ENCODE measurements at regions not wholly inside any gene's neighbourhood (a gene's known extent, or its start where the extent isn't known, plus 50 kb on each side); places are given as distances from the start of the nearest gene placed in this dataset.
"Not testable (repeated sequence)": the region's sequence is repeated elsewhere in the genome, so short reads cannot be mapped to it uniquely, and the experiment has no call there.

DNA sequence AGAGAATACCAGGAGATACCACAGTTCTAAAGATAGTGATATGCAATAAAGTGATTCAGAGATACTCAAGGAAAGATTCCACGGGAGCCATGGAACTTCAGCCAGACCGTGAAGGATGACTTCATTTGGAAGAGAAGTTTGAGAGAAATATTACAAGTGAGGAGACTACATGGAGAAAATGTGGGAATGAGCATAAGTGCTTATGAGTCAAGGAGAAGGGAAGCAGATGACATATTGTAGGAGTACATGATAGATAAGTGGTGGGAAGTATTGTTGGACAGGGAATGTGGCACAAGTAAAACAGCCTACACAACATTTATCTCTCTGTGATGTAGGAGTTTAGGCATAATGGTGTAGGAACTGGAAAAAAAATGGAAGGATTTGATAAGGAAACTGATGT lies 122.1 kb upstream of the FBXL17 start:
- no peaks in the 10 kb centered on the region for H3K9me3 Mint-ChIP-seq
- intact Hi-C loops (cut with micrococcal nuclease): no loop called here
- H3K4me1 Mint-ChIP-seq (ENCODE audit: low read depth): no peaks in the 10 kb centered on the region
- DNase-seq (ENCODE audit: low spot score): no peak
- H3K27ac Mint-ChIP-seq: no peak overlapping the region
- H3K36me3 Mint-ChIP-seq (ENCODE audit: low read depth): no peaks in the 10 kb centered on the region
- no peak overlapping the region for H3K4me3 Mint-ChIP-seq
- no peaks in the 10 kb centered on the region for H3K27me3 Mint-ChIP-seq (ENCODE audit: insufficient read depth)

DNA sequence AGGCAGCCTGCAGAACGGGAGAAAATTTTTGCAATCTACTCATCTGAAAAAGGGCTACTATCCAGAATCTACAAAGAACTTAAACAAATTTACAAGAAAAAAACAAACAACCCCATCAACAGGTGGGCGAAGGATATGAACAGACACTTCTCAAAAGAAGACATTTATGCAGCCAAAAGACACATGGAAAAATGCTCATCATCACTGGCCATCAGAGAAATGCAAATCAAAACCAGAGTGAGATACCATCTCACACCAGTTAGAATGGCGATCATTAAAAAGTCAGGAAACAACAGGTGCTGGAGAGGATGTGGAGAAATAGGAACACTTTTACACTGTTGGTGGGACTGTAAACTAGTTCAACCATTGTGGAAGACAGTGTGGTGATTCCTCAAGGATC lies 113.7 kb upstream of the FBXL17 start:
- H3K4me1 Mint-ChIP-seq (ENCODE audit: low read depth); H3K4me3 Mint-ChIP-seq; intact Hi-C loops (cut with micrococcal nuclease); H3K36me3 Mint-ChIP-seq (ENCODE audit: low read depth); DNase-seq (ENCODE audit: low spot score); H3K27me3 Mint-ChIP-seq (ENCODE audit: insufficient read depth); H3K9me3 Mint-ChIP-seq; H3K27ac Mint-ChIP-seq: not testable (repeated sequence)

DNA sequence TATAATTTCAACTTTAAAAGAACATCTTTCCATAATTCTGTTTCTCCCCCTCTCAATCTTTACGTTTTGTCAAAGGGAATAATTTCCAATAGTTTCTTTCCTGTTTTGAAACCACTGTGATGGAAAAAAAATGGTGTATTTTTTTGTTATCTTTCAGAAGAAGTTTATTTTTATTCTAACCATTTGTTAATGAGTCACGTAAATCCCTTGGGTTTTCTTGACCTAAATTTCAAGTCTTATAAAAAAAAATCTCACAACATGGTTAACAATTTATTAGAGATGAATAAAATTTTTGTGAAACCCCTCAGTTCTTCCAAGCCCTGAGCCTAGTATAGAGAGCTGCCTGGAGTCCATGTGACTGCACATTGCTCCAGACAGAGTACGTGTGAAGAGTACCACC lies 106.1 kb upstream of the FBXL17 start:
- peaks cover 2% of the 10 kb centered on the region for H3K27me3 Mint-ChIP-seq (ENCODE audit: insufficient read depth)
- no peaks in the 10 kb centered on the region for H3K4me1 Mint-ChIP-seq (ENCODE audit: low read depth)

DNA sequence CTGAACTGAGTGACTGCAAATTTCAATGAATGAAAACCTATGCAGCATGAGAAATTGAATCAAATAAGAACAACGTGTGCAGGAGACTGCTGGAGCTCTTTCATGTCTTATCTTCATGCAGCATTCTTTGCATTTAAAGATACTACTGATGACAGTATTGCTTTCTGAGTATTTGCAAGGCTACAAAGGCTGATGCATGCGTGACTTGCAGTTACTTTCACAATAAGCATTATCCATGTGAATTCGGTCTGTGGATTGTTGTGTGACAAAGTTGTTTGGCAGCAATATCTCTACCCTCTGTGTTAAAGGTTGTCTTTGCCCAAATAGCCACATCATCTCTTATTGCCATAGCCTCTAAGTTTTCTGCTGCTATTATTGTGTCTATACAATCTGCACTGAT lies 102.1 kb upstream of the FBXL17 start:
- DNase-seq (ENCODE audit: low spot score): no peak
- no peak overlapping the region for H3K4me3 Mint-ChIP-seq
- no peaks in the 10 kb centered on the region for H3K9me3 Mint-ChIP-seq
- intact Hi-C loops (cut with micrococcal nuclease): no loop called here
- H3K4me1 Mint-ChIP-seq (ENCODE audit: low read depth): no peaks in the 10 kb centered on the region
- no peak overlapping the region for H3K27ac Mint-ChIP-seq
- no peaks in the 10 kb centered on the region for H3K36me3 Mint-ChIP-seq (ENCODE audit: low read depth)
- H3K27me3 Mint-ChIP-seq (ENCODE audit: insufficient read depth): peaks cover 2% of the 10 kb centered on the region

More for the DNA sequence above, 106.1 kb upstream of the FBXL17 start:
- Mint-ChIP-seq H3K36me3 (ENCODE audit: low read depth) (no peaks in the 10 kb centered on the region), H3K9me3 (no peaks in the 10 kb centered on the region), H3K4me3 (no peak overlapping the region), H3K27ac (no peak overlapping the region)
- DNase-seq (ENCODE audit: low spot score): no peak
- intact Hi-C loops (cut with micrococcal nuclease): no loop called here

DNA sequence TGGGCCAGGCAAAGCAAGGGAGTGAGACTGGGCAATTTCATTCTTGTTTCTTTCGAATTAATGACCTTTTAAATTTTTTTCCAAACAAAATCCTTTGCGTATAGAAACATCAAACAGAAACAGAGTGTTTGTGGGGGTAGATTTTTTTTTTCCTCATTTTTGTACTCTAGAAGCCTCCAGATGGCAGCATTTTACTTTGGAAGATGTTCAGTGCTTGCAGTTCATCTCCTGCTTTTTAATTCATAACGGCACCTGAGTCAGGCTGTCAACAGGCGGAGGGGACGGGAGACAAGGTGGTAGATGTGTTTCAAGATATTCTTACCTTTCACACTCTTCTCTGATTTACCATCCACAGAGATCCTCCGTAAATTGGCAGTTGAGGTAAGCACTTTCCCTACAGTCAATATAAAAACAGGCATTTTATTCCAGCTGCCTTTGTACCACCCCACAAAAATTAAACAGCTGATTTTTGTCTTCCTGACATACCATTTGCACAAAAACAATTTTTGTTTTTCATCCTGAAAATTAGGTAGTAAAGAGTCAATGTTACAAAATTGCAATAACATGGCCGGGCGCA lies 99.5 kb upstream of the FBXL17 start:
- H3K27ac Mint-ChIP-seq: no peak overlapping the region
- no peaks in the 10 kb centered on the region for H3K36me3 Mint-ChIP-seq (ENCODE audit: low read depth)
- H3K4me1 Mint-ChIP-seq (ENCODE audit: low read depth): no peaks in the 10 kb centered on the region
- no peaks in the 10 kb centered on the region for H3K9me3 Mint-ChIP-seq
- H3K27me3 Mint-ChIP-seq (ENCODE audit: insufficient read depth): peaks cover 4% of the 10 kb centered on the region
- intact Hi-C loops (cut with micrococcal nuclease): no loop called here
- no peak overlapping the region for H3K4me3 Mint-ChIP-seq
- no peak for DNase-seq (ENCODE audit: low spot score)

GRCh38 chr5:108472237-108472636 lies 90.3 kb upstream of the FBXL17 start:
- no peaks in the 10 kb centered on the region for H3K36me3 Mint-ChIP-seq (ENCODE audit: low read depth)
- no peaks in the 10 kb centered on the region for H3K4me1 Mint-ChIP-seq (ENCODE audit: low read depth)
- intact Hi-C loops (cut with micrococcal nuclease): no loop called here
- H3K4me3 Mint-ChIP-seq: no peak overlapping the region
- no peaks in the 10 kb centered on the region for H3K9me3 Mint-ChIP-seq
- no peaks in the 10 kb centered on the region for H3K27me3 Mint-ChIP-seq (ENCODE audit: insufficient read depth)
- DNase-seq (ENCODE audit: low spot score): no peak
- no peak overlapping the region for H3K27ac Mint-ChIP-seq

GRCh38 chr5:108467563-108467962 lies 85.7 kb upstream of the FBXL17 start:
- no peaks in the 10 kb centered on the region for H3K36me3 Mint-ChIP-seq (ENCODE audit: low read depth)
- no peaks in the 10 kb centered on the region for H3K9me3 Mint-ChIP-seq
- H3K4me3 Mint-ChIP-seq: no peak overlapping the region
- no peak for DNase-seq (ENCODE audit: low spot score)
- H3K27me3 Mint-ChIP-seq (ENCODE audit: insufficient read depth): peaks cover 1% of the 10 kb centered on the region
- H3K27ac Mint-ChIP-seq: no peak overlapping the region
- H3K4me1 Mint-ChIP-seq (ENCODE audit: low read depth): no peaks in the 10 kb centered on the region
- intact Hi-C loops (cut with micrococcal nuclease): no loop called here

DNA sequence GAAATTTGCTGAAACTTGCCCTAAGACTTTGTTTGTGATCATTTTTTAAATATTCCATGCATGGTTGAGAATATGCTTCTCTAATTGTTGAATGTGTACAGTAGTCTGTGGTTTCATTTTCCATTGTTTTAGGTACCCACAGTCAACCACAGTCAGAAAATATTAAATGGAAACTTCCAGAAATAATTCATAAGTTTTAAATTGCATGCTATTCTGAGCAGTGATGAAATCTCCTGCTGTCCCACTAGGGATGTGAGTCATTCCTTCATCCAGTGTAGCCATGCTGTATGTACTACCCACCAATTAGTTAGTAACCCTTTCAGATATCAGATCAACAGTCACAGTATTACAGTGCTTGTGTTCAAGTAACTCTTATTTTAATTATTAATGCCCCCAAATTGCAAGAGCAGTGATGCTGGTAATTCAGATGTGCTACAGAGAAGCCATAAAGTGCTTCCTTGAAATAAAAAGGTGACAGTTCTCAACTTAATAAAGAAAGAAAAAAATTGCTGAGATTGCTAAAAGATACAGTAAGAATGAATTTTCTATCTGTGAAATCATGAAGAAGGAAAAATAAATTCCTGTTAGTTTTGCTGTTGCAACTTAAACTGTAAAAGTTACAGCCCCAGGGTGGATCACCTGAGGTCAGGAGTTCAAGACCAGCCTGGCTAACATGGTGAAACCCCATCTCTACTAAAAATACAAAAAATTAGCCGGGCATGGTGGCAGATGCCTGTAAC lies 79.9 kb upstream of the FBXL17 start:
- Mint-ChIP-seq H3K4me3 (no peak overlapping the region), H3K9me3 (peaks cover 3% of the 10 kb centered on the region), H3K27me3 (ENCODE audit: insufficient read depth) (no peaks in the 10 kb centered on the region), H3K4me1 (ENCODE audit: low read depth) (no peaks in the 10 kb centered on the region), H3K36me3 (ENCODE audit: low read depth) (no peaks in the 10 kb centered on the region), H3K27ac (no peak overlapping the region)
- DNase-seq (ENCODE audit: low spot score): no peak
- intact Hi-C loops (cut with micrococcal nuclease): no loop called here

GRCh38 chr5:108459769-108460168 lies 77.9 kb upstream of the FBXL17 start:
- intact Hi-C loops (cut with micrococcal nuclease): no loop called here

GRCh38 chr5:108451269-108451668 lies 69.4 kb upstream of the FBXL17 start:
- Mint-ChIP-seq H3K4me1 (ENCODE audit: low read depth) (no peaks in the 10 kb centered on the region), H3K27ac (no peak overlapping the region), H3K36me3 (ENCODE audit: low read depth) (no peaks in the 10 kb centered on the region), H3K27me3 (ENCODE audit: insufficient read depth) (no peaks in the 10 kb centered on the region), H3K9me3 (peaks cover 7% of the 10 kb centered on the region), H3K4me3 (no peak overlapping the region)
- intact Hi-C loops (cut with micrococcal nuclease): no loop called here
- no peak for DNase-seq (ENCODE audit: low spot score)

More at GRCh38 chr5:108459769-108460168, 77.9 kb upstream of the FBXL17 start:
- H3K4me1 Mint-ChIP-seq (ENCODE audit: low read depth): no peaks in the 10 kb centered on the region
- no peak overlapping the region for H3K4me3 Mint-ChIP-seq
- no peaks in the 10 kb centered on the region for H3K36me3 Mint-ChIP-seq (ENCODE audit: low read depth)
- H3K27me3 Mint-ChIP-seq (ENCODE audit: insufficient read depth): no peaks in the 10 kb centered on the region
- no peak for DNase-seq (ENCODE audit: low spot score)
- H3K27ac Mint-ChIP-seq: no peak overlapping the region
- H3K9me3 Mint-ChIP-seq: peaks cover 10% of the 10 kb centered on the region

DNA sequence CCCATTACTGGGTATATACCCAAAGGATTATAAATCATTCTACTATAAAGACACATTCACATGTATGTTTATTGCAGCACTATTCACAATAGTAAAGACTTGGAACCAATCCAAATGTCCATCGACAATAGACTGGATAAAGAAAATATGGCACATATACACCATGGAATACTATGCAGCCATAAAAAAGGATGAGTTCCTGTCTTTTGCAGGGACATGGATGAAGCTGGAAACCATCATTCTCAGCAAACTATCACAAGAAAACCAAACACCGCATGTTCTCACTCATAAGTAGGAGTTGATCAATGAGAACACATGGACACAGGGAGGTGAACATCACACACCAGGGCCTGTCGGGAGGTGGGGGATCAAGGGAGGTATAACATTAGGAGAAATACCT lies 62.2 kb upstream of the FBXL17 start:
- H3K27me3 Mint-ChIP-seq (ENCODE audit: insufficient read depth); H3K4me3 Mint-ChIP-seq; H3K27ac Mint-ChIP-seq; intact Hi-C loops (cut with micrococcal nuclease); H3K36me3 Mint-ChIP-seq (ENCODE audit: low read depth); H3K9me3 Mint-ChIP-seq; H3K4me1 Mint-ChIP-seq (ENCODE audit: low read depth); DNase-seq (ENCODE audit: low spot score): not testable (repeated sequence)

- H3K4me1 Mint-ChIP-seq (ENCODE audit: low read depth); DNase-seq (ENCODE audit: low spot score); H3K27me3 Mint-ChIP-seq (ENCODE audit: insufficient read depth); H3K4me3 Mint-ChIP-seq; H3K9me3 Mint-ChIP-seq; H3K36me3 Mint-ChIP-seq (ENCODE audit: low read depth); intact Hi-C loops (cut with micrococcal nuclease); H3K27ac Mint-ChIP-seq: not testable (repeated sequence)
Measured at GRCh38 chr5:108442063-108442651, 60.3 kb upstream of the FBXL17 start.

DNA sequence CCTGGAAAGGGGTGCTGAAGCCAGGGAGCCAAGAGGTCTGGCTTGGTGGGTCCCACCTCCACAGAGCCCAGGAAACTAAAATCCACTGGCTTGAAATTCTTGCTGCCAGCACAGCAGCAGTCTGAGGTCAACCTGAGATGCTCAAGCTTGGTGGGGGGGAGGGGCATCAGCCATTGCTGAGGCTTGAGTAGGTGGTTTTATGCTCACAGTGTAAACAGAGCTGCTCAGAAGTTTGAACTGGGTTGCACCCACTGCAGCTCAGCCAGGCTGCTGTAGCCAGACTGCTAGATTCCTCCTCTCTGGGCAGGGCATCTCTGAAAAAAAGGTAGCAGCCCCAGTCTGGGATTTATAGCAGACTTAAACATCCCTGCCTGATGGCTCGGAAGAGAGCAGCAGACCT lies 55.5 kb upstream of the FBXL17 start:
- H3K27ac Mint-ChIP-seq: no peak overlapping the region
- H3K36me3 Mint-ChIP-seq (ENCODE audit: low read depth): no peaks in the 10 kb centered on the region
- intact Hi-C loops (cut with micrococcal nuclease): no loop called here
- H3K9me3 Mint-ChIP-seq: peaks cover under 1% of the 10 kb centered on the region
- H3K4me1 Mint-ChIP-seq (ENCODE audit: low read depth): no peaks in the 10 kb centered on the region
- peaks cover 2% of the 10 kb centered on the region for H3K27me3 Mint-ChIP-seq (ENCODE audit: insufficient read depth)
- H3K4me3 Mint-ChIP-seq: no peak overlapping the region
- no peak for DNase-seq (ENCODE audit: low spot score)
